CD14-positive monocyte (primary cell): ENCODE measurements at regions not wholly inside any gene's neighbourhood (a gene's known extent, or its start where the extent isn't known, plus 50 kb on each side); places are given as distances from the start of the nearest gene placed in this dataset.

Source experiments
- DNase-seq, 3 donors: peaks; one replicate each; pipeline ENCODE4 v3.0.0-alpha.2; 2011 to 2022
- H2AFZ ChIP-seq: 2 replicates; pipeline ENCODE4 v1.6.0; 2012; ENCODE audit warnings: mild to moderate bottlenecking, low read depth, low read length, inconsistent platforms; ENCODE audit not compliant: insufficient read depth, poor library complexity, severe bottlenecking
- H3K27ac ChIP-seq, 2 donors: 1 replicate in 1 of 2; 2 replicates in 1 of 2; pipeline ENCODE4 v1.5.1; 2012 to 2013; ENCODE audit warnings: low read length in 2 of 2, control low read depth in 1 of 2, inconsistent platforms in 1 of 2, low read depth in 1 of 2, mild to moderate bottlenecking in 1 of 2
- H3K27me3 ChIP-seq, 2 donors: one replicate each; pipeline versions ENCODE4 v1.6.0 to v1.6.1; 2011 to 2013; ENCODE audit warnings: low read length in 2 of 2; ENCODE audit not compliant: control insufficient read depth in 2 of 2, insufficient read depth in 2 of 2
- H3K36me3 ChIP-seq, 2 donors: replicated peaks in 1 of 2; 1 replicate in 1 of 2; 2 replicates in 1 of 2; pipeline versions ENCODE4 v1.5.1 to v1.6.1; 2012 to 2013; ENCODE audit warnings: low read length in 2 of 2, control low read depth in 1 of 2, inconsistent platforms in 1 of 2, mild to moderate bottlenecking in 1 of 2; ENCODE audit not compliant: insufficient read depth in 2 of 2, control insufficient read depth in 1 of 2
- H3K4me1 ChIP-seq, 2 donors: 1 replicate in 1 of 2; 2 replicates in 1 of 2; pipeline versions ENCODE4 v1.5.1 to v1.6.1; 2012 to 2013; ENCODE audit warnings: low read length in 2 of 2, control low read depth in 1 of 2, inconsistent platforms in 1 of 2, mild to moderate bottlenecking in 1 of 2, moderate library complexity in 1 of 2; ENCODE audit not compliant: insufficient read depth in 2 of 2, control insufficient read depth in 1 of 2
- H3K4me2 ChIP-seq: replicated peaks from 2 replicates; pipeline ENCODE3; 2012; ENCODE audit warnings: low read length, moderate library complexity, mild to moderate bottlenecking; ENCODE audit not compliant: poor library complexity, severe bottlenecking; ENCODE audit errors: extremely low read depth
- H3K4me3 ChIP-seq, 3 experiments: fragments of 200-600 bp in 1 of 3; sonication (generic) in 1 of 3; replicated peaks in 1 of 3; 1 replicate in 2 of 3; 2 replicates in 1 of 3; pipeline ENCODE4 v1.5.1; 2011 to 2013; ENCODE audit warnings: low read length in 3 of 3, mild to moderate bottlenecking in 3 of 3, control low read depth in 2 of 3, low read depth in 2 of 3, inconsistent platforms in 1 of 3, moderate library complexity in 1 of 3
- H3K79me2 ChIP-seq: 2 replicates; pipeline ENCODE4 v1.6.0; 2012; ENCODE audit warnings: mild to moderate bottlenecking, control low read depth, inconsistent platforms, low read length, moderate library complexity; ENCODE audit not compliant: insufficient read depth
- H3K9ac ChIP-seq: 2 replicates; pipeline ENCODE4 v1.6.0; 2017; ENCODE audit warnings: low read length, mild to moderate bottlenecking; ENCODE audit not compliant: insufficient read depth, poor library complexity, severe bottlenecking
- H3K9me3 ChIP-seq, 2 donors: replicated peaks in 1 of 2; 1 replicate in 1 of 2; 2 replicates in 1 of 2; pipeline versions ENCODE4 v1.5.1 to v1.6.1; 2012 to 2013; ENCODE audit warnings: low read length in 2 of 2, control low read depth in 1 of 2; ENCODE audit not compliant: control insufficient read depth in 1 of 2, insufficient read depth in 1 of 2
- H4K20me1 ChIP-seq: 2 replicates; pipeline ENCODE4 v1.6.0; 2012; ENCODE audit warnings: mild to moderate bottlenecking, low read length, control low read depth, moderate library complexity; ENCODE audit not compliant: insufficient read depth
- H3K27ac Mint-ChIP-seq, 7 donors: one replicate each; pipeline ENCODE4 v1.8.0; 2020; ENCODE audit warnings: mild to moderate bottlenecking in 7 of 7, mixed read lengths in 7 of 7, moderate library complexity in 6 of 7, inconsistent platforms in 2 of 7
- H3K27me3 Mint-ChIP-seq, 3 donors: one replicate each; pipeline ENCODE4 v1.8.0; 2021 to 2022; ENCODE audit warnings: low read depth in 3 of 3, mild to moderate bottlenecking in 3 of 3, mixed read lengths in 3 of 3, moderate library complexity in 3 of 3, inconsistent platforms in 1 of 3
- H3K36me3 Mint-ChIP-seq, 2 donors: one replicate each; pipeline ENCODE4 v1.8.0; 2020; ENCODE audit warnings: mixed read lengths in 2 of 2, inconsistent platforms in 1 of 2, mild to moderate bottlenecking in 1 of 2
- H3K4me1 Mint-ChIP-seq: one replicate; pipeline ENCODE4 v1.8.0; 2020; ENCODE audit warnings: mild to moderate bottlenecking, mixed read lengths
- H3K4me3 Mint-ChIP-seq, 2 donors: one replicate each; pipeline ENCODE4 v1.8.0; 2020; ENCODE audit warnings: mild to moderate bottlenecking in 2 of 2, mixed read lengths in 2 of 2, moderate library complexity in 1 of 2
- H3K9me3 Mint-ChIP-seq, 7 donors: one replicate each; pipeline ENCODE4 v1.8.0; 2020 to 2022; ENCODE audit warnings: mixed read lengths in 7 of 7, mild to moderate bottlenecking in 6 of 7, moderate library complexity in 6 of 7, inconsistent platforms in 2 of 7
- WGBS: methylation state at CpG from one replicate; pipeline ENCODE4 v1.1.5; 2013; ENCODE audit warnings: missing lambda C conversion rate; ENCODE audit not compliant: insufficient coverage; 5-methylcytosine and 5-hydroxymethylcytosine counted together
- intact Hi-C, 2 donors: fragments of 100-400 bp; cut with micrococcal nuclease; formaldehyde crosslinking; loops; one replicate each; pipeline versions ENCODE4 v1.15.0 to v1.15.1; 2023
- TF ChIP-seq, protein P1 (sequence below): fragments of 200-600 bp; IDR thresholded peaks from one replicate; pipeline ENCODE4 v1.8.0; 2022; ENCODE audit warnings: antibody characterized with exemption, mild to moderate bottlenecking

DNA sequence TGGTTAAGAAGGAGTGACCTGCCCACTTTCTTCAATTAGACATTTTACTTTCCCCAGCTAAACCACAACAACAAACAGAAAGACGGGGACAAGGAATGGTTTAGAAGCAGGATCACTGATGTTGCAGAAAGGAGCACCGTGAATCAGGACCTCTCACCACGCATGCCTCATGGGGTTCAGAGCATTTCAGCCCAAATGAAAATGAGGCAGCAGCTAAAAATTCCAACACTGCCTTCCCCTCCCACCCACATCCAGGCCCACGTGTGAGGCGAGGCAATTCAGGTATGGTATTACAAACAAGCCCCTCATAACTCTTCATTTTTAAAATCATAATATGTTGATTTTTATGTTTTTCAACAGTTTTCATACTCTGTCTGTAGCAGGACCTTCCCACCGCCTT is 194.1 kb upstream of the ARID1B start:
- no peaks in the 10 kb centered on the region for H3K4me1 Mint-ChIP-seq

DNA sequence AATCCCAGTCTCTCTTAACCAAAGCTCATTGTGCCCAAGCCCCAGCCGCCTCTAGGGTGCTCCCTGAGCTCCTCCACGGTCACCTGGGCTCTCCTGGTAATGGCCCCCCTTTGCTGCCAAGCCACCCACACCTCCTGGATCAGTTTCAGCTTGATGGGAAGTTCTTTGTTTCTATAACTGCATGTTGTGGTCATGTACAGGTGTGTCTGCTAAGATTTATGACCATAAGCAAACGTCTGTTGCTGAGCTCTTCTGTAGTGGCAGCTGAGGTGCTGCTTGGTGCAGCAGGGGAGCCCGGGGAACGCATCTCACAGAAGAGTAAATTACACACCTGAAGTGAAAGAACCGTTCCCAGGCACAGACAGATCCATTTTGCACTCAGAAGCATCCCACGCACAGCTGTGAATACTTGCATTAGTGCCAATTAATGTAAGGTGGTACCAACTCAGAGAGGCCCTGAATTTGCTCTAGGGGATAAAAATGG is 194.6 kb upstream of the ARID1B start:
- H4K20me1 ChIP-seq: no peaks in the 10 kb centered on the region
- TF ChIP-seq, protein P1, sequence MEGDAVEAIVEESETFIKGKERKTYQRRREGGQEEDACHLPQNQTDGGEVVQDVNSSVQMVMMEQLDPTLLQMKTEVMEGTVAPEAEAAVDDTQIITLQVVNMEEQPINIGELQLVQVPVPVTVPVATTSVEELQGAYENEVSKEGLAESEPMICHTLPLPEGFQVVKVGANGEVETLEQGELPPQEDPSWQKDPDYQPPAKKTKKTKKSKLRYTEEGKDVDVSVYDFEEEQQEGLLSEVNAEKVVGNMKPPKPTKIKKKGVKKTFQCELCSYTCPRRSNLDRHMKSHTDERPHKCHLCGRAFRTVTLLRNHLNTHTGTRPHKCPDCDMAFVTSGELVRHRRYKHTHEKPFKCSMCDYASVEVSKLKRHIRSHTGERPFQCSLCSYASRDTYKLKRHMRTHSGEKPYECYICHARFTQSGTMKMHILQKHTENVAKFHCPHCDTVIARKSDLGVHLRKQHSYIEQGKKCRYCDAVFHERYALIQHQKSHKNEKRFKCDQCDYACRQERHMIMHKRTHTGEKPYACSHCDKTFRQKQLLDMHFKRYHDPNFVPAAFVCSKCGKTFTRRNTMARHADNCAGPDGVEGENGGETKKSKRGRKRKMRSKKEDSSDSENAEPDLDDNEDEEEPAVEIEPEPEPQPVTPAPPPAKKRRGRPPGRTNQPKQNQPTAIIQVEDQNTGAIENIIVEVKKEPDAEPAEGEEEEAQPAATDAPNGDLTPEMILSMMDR: no peak
- Mint-ChIP-seq H3K4me3 (no peak overlapping the region), H3K4me1 (no peaks in the 10 kb centered on the region), H3K27me3 (peaks cover 0 to 3% (median 1%) of the 10 kb centered on the region in 3 donors), H3K27ac (no peak overlapping the region), H3K36me3 (no peaks in the 10 kb centered on the region), H3K9me3 (peaks cover 8 to 26% (median 17%) of the 10 kb centered on the region in 7 donors)
- peaks cover 6 to 11% of the 10 kb centered on the region in 2 donors for H3K9me3 ChIP-seq
- H3K4me2 ChIP-seq: no peak overlapping the region
- no peaks in the 10 kb centered on the region for H3K4me1 ChIP-seq
- no peak overlapping the region for H3K27ac ChIP-seq
- WGBS: 91% methylated on average over 4 of the region's 7 CpGs
- DNase-seq: no peak
- no peaks in the 10 kb centered on the region for H3K36me3 ChIP-seq
- no peaks in the 10 kb centered on the region for H3K79me2 ChIP-seq
- no peak overlapping the region for H3K9ac ChIP-seq
- intact Hi-C loops: no loop called here
- H3K4me3 ChIP-seq: no peak overlapping the region
- no peak overlapping the region for H2AFZ ChIP-seq
- H3K27me3 ChIP-seq: no peaks in the 10 kb centered on the region

More for the DNA sequence above, 194.1 kb upstream of the ARID1B start:
- H3K9me3 Mint-ChIP-seq: peaks cover 8 to 23% (median 14%) of the 10 kb centered on the region in 7 donors
- no peaks in the 10 kb centered on the region for H3K79me2 ChIP-seq
- peaks cover 0 to 3% (median 1%) of the 10 kb centered on the region in 3 donors for H3K27me3 Mint-ChIP-seq
- TF ChIP-seq, protein P1: no peak
- no peaks in the 10 kb centered on the region for H3K36me3 ChIP-seq
- no CpG with 5 or more reads among the region's 6 CpGs for WGBS
- H3K27ac Mint-ChIP-seq: no peak overlapping the region
- no peak overlapping the region for H2AFZ ChIP-seq
- peaks cover 4 to 6% of the 10 kb centered on the region in 2 donors for H3K9me3 ChIP-seq
- H3K36me3 Mint-ChIP-seq: no peaks in the 10 kb centered on the region
- H3K27ac ChIP-seq: no peak overlapping the region
- intact Hi-C loops: no loop called here
- H3K4me3 ChIP-seq: no peak overlapping the region
- no peak overlapping the region for H3K9ac ChIP-seq
- H3K27me3 ChIP-seq: no peaks in the 10 kb centered on the region
- no peaks in the 10 kb centered on the region for H3K4me1 ChIP-seq
- no peak for DNase-seq
- H4K20me1 ChIP-seq: no peaks in the 10 kb centered on the region
- no peak overlapping the region for H3K4me3 Mint-ChIP-seq
- H3K4me2 ChIP-seq: no peak overlapping the region
